ENCODE measurements at regions not wholly inside any gene's neighbourhood (a gene's known extent, or its start where the extent isn't known, plus 50 kb on each side); places are given as distances from the start of the nearest gene placed in this dataset.

DNA sequence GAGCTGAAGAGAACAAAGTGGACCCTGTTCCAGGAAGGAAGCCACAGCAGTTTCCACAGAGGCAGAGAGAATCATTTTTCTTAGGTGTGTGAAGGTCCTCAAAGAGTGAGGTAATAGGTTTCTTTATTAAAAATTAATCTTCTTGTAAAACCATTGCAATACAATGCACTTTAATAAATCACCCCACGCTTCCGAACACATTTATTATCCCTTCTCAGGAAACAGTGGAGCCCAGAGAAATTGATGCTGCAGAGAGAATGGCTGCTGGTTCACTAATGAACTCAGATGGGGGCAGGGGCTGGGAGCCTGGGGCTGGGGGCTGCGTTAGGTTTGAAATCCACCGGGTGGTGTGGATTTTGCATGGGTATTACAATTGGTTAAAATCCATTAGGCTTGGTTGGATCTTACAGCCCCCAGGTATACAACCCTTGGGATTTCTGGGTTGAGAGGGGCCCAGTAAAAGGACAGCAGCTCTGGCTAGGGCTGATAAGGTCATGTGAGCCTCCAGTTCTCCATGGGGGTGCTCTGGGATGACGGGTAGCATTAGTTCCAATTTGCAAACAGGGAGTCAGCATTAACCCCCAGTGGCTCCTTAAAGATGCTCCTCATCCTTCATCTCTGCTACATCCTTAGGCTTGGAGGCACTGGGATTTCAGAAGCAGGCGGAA, 718.1 kb upstream of the EEF2KMT start:
- no peak overlapping the region for H3K4me3 ChIP-seq (replicated peaks in 1 of 2; ENCODE audit: low read depth in 2 of 2, low read length in 2 of 2)
- TF ChIP-seq, protein P1, sequence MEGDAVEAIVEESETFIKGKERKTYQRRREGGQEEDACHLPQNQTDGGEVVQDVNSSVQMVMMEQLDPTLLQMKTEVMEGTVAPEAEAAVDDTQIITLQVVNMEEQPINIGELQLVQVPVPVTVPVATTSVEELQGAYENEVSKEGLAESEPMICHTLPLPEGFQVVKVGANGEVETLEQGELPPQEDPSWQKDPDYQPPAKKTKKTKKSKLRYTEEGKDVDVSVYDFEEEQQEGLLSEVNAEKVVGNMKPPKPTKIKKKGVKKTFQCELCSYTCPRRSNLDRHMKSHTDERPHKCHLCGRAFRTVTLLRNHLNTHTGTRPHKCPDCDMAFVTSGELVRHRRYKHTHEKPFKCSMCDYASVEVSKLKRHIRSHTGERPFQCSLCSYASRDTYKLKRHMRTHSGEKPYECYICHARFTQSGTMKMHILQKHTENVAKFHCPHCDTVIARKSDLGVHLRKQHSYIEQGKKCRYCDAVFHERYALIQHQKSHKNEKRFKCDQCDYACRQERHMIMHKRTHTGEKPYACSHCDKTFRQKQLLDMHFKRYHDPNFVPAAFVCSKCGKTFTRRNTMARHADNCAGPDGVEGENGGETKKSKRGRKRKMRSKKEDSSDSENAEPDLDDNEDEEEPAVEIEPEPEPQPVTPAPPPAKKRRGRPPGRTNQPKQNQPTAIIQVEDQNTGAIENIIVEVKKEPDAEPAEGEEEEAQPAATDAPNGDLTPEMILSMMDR (IDR thresholded peaks at IDR 0.05; ENCODE audit: low read depth, low read length): no peak
- DNase-seq (ENCODE audit: low read depth in 2 of 2): no peak

DNA sequence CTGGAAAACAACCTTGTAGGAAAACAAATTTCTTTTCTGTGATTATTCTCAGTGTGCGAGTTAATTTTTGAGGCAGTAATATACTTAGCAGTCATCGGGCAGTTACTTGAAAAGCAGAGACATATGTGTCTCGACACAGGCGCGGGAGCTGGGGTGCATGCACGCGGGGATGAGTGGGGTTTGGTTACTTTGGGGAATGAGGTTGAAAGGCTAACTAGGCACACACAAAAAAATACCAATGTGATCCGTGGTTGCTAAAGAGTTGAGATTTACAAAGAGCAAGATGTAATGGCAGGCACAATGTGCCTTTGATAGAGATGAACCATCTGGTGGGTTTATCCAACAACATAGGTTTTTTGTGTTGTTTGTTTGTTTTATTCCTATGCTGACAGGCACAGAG, 703.8 kb upstream of the EEF2KMT start:
- no peak for DNase-seq (ENCODE audit: low read depth in 2 of 2)
- no peak overlapping the region for H3K4me3 ChIP-seq (replicated peaks in 1 of 2; ENCODE audit: low read depth in 2 of 2, low read length in 2 of 2)
- TF ChIP-seq, protein P1 (IDR thresholded peaks at IDR 0.05; ENCODE audit: low read depth, low read length): no peak

DNA sequence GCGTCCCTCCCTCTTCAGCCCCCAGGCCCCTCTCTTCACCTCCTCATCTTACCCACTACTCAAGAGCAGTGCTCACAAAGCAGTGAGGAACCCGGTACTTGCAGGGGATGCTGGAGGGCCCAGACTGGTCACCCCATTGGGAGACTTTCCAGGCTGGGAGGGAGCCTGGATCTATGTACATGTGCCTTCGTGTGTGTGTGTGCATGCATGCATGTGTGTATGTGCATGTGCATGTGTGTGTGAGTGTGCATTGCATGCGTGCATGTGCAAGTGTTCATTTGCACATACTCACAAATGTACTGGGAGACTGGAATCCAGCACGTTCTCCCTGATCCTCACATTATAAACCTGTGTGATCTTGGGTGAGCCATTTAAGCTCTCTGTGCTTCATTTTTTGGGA, 696.0 kb upstream of the EEF2KMT start:
- H3K4me3 ChIP-seq (replicated peaks in 1 of 2; ENCODE audit: low read depth in 2 of 2, low read length in 2 of 2): no peak overlapping the region
- no peak for DNase-seq (ENCODE audit: low read depth in 2 of 2)
- TF ChIP-seq, protein P1 (IDR thresholded peaks at IDR 0.05; ENCODE audit: low read depth, low read length): no peak

DNA sequence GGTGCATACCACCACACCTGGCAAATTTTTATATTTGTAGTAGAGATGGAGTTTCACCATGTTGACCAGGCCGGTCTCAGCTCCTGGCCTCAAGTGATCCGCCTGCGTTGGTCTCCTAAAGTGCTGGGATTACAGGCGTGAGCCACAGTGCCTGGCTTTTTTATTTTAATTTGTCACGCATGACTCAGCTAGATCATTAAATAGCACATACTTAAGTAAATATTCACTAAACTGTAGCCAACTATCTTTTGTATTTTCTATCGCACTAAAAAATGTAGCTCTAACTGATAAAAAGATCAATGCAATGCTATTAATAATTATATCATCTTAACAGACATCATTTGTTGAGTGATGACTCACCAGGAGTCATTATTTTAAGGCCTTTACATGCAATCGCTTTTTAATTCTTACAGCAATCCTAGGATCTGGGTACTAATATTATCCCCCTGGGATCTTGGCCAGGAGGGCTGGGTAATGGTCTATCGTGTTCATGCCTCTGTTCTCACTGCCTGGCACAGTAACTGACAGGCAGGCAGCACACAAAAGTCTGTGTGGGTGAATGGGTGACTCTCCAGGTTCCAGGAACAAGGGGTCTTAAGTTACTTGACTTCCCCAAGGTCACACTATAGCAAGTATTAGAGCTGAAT, 693.5 kb upstream of the EEF2KMT start:
- no peak overlapping the region for H3K4me3 ChIP-seq (replicated peaks in 1 of 2; ENCODE audit: low read depth in 2 of 2, low read length in 2 of 2)
- no peak for DNase-seq (ENCODE audit: low read depth in 2 of 2)
- TF ChIP-seq, protein P1 (IDR thresholded peaks at IDR 0.05; ENCODE audit: low read depth, low read length): no peak

GRCh38 chr16:5790512-5790911, 692.9 kb upstream of the EEF2KMT start:
- no peak for DNase-seq (ENCODE audit: low read depth in 2 of 2)
- H3K4me3 ChIP-seq (replicated peaks in 1 of 2; ENCODE audit: low read depth in 2 of 2, low read length in 2 of 2): no peak overlapping the region
- TF ChIP-seq, protein P1 (IDR thresholded peaks at IDR 0.05; ENCODE audit: low read depth, low read length): no peak

- H3K4me3 ChIP-seq (replicated peaks in 1 of 2; ENCODE audit: low read depth in 2 of 2, low read length in 2 of 2): no peak overlapping the region
- no peak for DNase-seq (ENCODE audit: low read depth in 2 of 2)
- TF ChIP-seq, protein P1 (IDR thresholded peaks at IDR 0.05; ENCODE audit: low read depth, low read length): no peak
Observed at GRCh38 chr16:5789033-5789432, 691.4 kb upstream of the EEF2KMT start.
